GM23338 (cell line): ENCODE measurements at regions not wholly inside any gene's neighbourhood (a gene's known extent, or its start where the extent isn't known, plus 50 kb on each side); places are given as distances from the start of the nearest gene placed in this dataset.

ENCODE experiments used
- ATAC-seq: fragments of 200-7000 bp; cut with Tn5 transposase; 3 replicates; pipeline ENCODE4 v1.9.1; 2020
- DNase-seq: peaks from one replicate; pipeline ENCODE4 v3.0.0-alpha.2; 2015; ENCODE audit warnings: low spot score
- H2AFZ ChIP-seq: fragments of 200-600 bp; sonication (generic); 2 replicates; pipeline ENCODE4 v1.8.0; 2016; ENCODE audit warnings: antibody characterized with exemption, mild to moderate bottlenecking, moderate library complexity
- H3F3A ChIP-seq: fragments of 200-600 bp; sonication (generic); replicated peaks from 2 replicates; pipeline ENCODE4 v1.8.0; 2017; ENCODE audit warnings: antibody characterized with exemption, mixed run types, low read depth
- H3K27ac ChIP-seq: fragments of 200-600 bp; sonication (generic); 2 replicates; pipeline ENCODE4 v1.6.1; 2016; ENCODE audit warnings: low read depth
- H3K27me3 ChIP-seq: fragments of 200-600 bp; sonication (generic); 2 replicates; pipeline ENCODE4 v1.8.0; 2016; ENCODE audit warnings: mild to moderate bottlenecking, mixed run types, moderate library complexity; ENCODE audit not compliant: insufficient read depth
- H3K36me3 ChIP-seq: fragments of 200-600 bp; sonication (generic); 2 replicates; pipeline ENCODE4 v1.8.0; 2016; ENCODE audit warnings: mild to moderate bottlenecking; ENCODE audit not compliant: insufficient read depth
- H3K4me1 ChIP-seq: fragments of 200-600 bp; sonication (generic); 2 replicates; pipeline ENCODE4 v1.8.0; 2016; ENCODE audit warnings: mild to moderate bottlenecking, moderate library complexity; ENCODE audit not compliant: insufficient read depth
- H3K4me2 ChIP-seq: fragments of 200-600 bp; sonication (generic); 2 replicates; pipeline ENCODE4 v1.7.1; 2017; ENCODE audit warnings: mixed run types
- H3K4me3 ChIP-seq: fragments of 200-600 bp; sonication (generic); 2 replicates; pipeline ENCODE4 v1.6.1; 2016; ENCODE audit warnings: mixed run types
- H3K79me2 ChIP-seq: fragments of 200-600 bp; sonication (generic); replicated peaks from 2 replicates; pipeline ENCODE4 v1.8.0; 2017; ENCODE audit warnings: mild to moderate bottlenecking; ENCODE audit not compliant: insufficient read depth
- H3K9me2 ChIP-seq: fragments of 200-600 bp; sonication (generic); 2 replicates; pipeline ENCODE4 v1.8.0; 2017; ENCODE audit not compliant: insufficient read depth
- H4K20me1 ChIP-seq: fragments of 200-600 bp; sonication (generic); replicated peaks from 2 replicates; pipeline ENCODE4 v1.8.0; 2017; ENCODE audit warnings: mild to moderate bottlenecking; ENCODE audit not compliant: insufficient read depth
- H3K27ac Mint-ChIP-seq: 2 replicates; pipeline ENCODE4 v1.8.0; 2020; ENCODE audit warnings: inconsistent platforms, mild to moderate bottlenecking, moderate library complexity, mixed read lengths
- H3K27me3 Mint-ChIP-seq: 3 replicates; pipeline ENCODE4 v1.8.0; 2022; ENCODE audit warnings: low read depth, mild to moderate bottlenecking, moderate library complexity, mixed read lengths, inconsistent platforms; ENCODE audit not compliant: insufficient read depth, poor library complexity
- H3K36me3 Mint-ChIP-seq: 3 replicates; pipeline ENCODE4 v1.8.0; 2021; ENCODE audit warnings: low read depth, mild to moderate bottlenecking, inconsistent platforms, moderate library complexity, mixed read lengths
- H3K4me1 Mint-ChIP-seq: 3 replicates; pipeline ENCODE4 v1.8.0; 2020; ENCODE audit warnings: mild to moderate bottlenecking, inconsistent platforms, mixed read lengths
- H3K4me3 Mint-ChIP-seq: 3 replicates; pipeline ENCODE4 v1.8.0; 2021; ENCODE audit warnings: moderate library complexity, mild to moderate bottlenecking, inconsistent platforms, mixed read lengths
- H3K9me3 Mint-ChIP-seq: 3 replicates; pipeline ENCODE4 v1.8.0; 2020; ENCODE audit warnings: moderate library complexity, mild to moderate bottlenecking, inconsistent platforms, mixed read lengths
- CREB1 ChIP-seq: fragments of 250-450 bp; sonication (Bioruptor Pico); IDR thresholded peaks from 2 replicates; pipeline ENCODE4 v1.5.0; 2020; ENCODE audit warnings: low read depth, mild to moderate bottlenecking, moderate library complexity
- EZH2 ChIP-seq: fragments of 200-600 bp; sonication (generic); IDR thresholded peaks from one replicate; pipeline ENCODE4 v1.8.0; 2017; ENCODE audit warnings: antibody characterized with exemption, mild to moderate bottlenecking, low read depth; ENCODE audit not compliant: unreplicated experiment
- EZH2phosphoT487 ChIP-seq: fragments of 200-600 bp; sonication (generic); IDR thresholded peaks from one replicate; pipeline ENCODE4 v1.8.1; 2018; ENCODE audit warnings: antibody characterized with exemption; ENCODE audit not compliant: unreplicated experiment
- JUNB ChIP-seq: IDR thresholded peaks from one replicate; pipeline ENCODE4 v1.6.1; 2016; ENCODE audit warnings: antibody characterized with exemption; ENCODE audit not compliant: unreplicated experiment
- NANOG ChIP-seq: IDR thresholded peaks from 2 replicates; pipeline ENCODE4 v1.6.1; 2016; ENCODE audit warnings: antibody characterized with exemption, borderline replicate concordance
- POLR2AphosphoS5 ChIP-seq: IDR thresholded peaks from 2 replicates; pipeline ENCODE4 v1.6.1; 2016; ENCODE audit warnings: antibody characterized with exemption, low read depth
- REST ChIP-seq: IDR thresholded peaks from one replicate; pipeline ENCODE4 v1.6.1; 2018; ENCODE audit warnings: antibody characterized with exemption; ENCODE audit not compliant: unreplicated experiment
- STAT1 ChIP-seq: IDR thresholded peaks from one replicate; pipeline ENCODE4 v1.6.1; 2016; ENCODE audit warnings: antibody characterized with exemption; ENCODE audit not compliant: unreplicated experiment
- ZNF114 ChIP-seq: fragments of 250-450 bp; sonication (Bioruptor Pico); IDR thresholded peaks from 2 replicates; pipeline ENCODE4 v1.5.0; 2020; ENCODE audit warnings: mild to moderate bottlenecking, moderate library complexity
- ZNF331 ChIP-seq: fragments of 250-450 bp; sonication (Bioruptor Pico); IDR thresholded peaks from 2 replicates; pipeline ENCODE4 v1.5.0; 2020; ENCODE audit warnings: low read depth, mild to moderate bottlenecking, moderate library complexity
- TF ChIP-seq, protein P1 (sequence below), 2 experiments: fragments of 200-600 bp in 1 of 2; sonication (generic) in 1 of 2; conservative IDR thresholded peaks; 2 replicates each; pipeline versions ENCODE4 v1.5.1 to v1.6.1; 2016 to 2017; ENCODE audit warnings: antibody characterized with exemption in 2 of 2, low read depth in 2 of 2, mild to moderate bottlenecking in 2 of 2, moderate library complexity in 1 of 2
- TF ChIP-seq, protein P2 (sequence below): fragments of 250-450 bp; sonication (Bioruptor Pico); IDR thresholded peaks from 2 replicates; pipeline ENCODE4 v1.5.0; 2020; ENCODE audit warnings: mild to moderate bottlenecking, moderate library complexity
- TF ChIP-seq, protein P3 (sequence below): IDR thresholded peaks from 2 replicates; pipeline ENCODE4 v1.6.1; 2016; ENCODE audit warnings: antibody characterized with exemption

- Histone ChIP-seq H3K79me2 (no peaks in the 10 kb centered on the region), H3K4me3 (no peak overlapping the region), H3K4me2 (no peak overlapping the region), H4K20me1 (no peaks in the 10 kb centered on the region), H3K4me1 (no peaks in the 10 kb centered on the region), H3K9me2 (peaks cover 5% of the 10 kb centered on the region; the same call in 1 of the 2 replicates), H3K27me3 (no peaks in the 10 kb centered on the region), H3K36me3 (no peaks in the 10 kb centered on the region), H2AFZ (no peak overlapping the region), H3K27ac (no peak overlapping the region), H3F3A (no peaks in the 10 kb centered on the region)
- Mint-ChIP-seq H3K4me3 (no peak overlapping the region), H3K9me3 (no peaks in the 10 kb centered on the region), H3K27ac (no peak overlapping the region), H3K36me3 (no peaks in the 10 kb centered on the region), H3K27me3 (peaks cover 2% of the 10 kb centered on the region), H3K4me1 (peaks cover 3% of the 10 kb centered on the region; the same call in 1 of the 3 replicates)
- ATAC-seq, result no peak
- TF ChIP-seq NANOG, result no peak
- TF ChIP-seq, protein P1, sequence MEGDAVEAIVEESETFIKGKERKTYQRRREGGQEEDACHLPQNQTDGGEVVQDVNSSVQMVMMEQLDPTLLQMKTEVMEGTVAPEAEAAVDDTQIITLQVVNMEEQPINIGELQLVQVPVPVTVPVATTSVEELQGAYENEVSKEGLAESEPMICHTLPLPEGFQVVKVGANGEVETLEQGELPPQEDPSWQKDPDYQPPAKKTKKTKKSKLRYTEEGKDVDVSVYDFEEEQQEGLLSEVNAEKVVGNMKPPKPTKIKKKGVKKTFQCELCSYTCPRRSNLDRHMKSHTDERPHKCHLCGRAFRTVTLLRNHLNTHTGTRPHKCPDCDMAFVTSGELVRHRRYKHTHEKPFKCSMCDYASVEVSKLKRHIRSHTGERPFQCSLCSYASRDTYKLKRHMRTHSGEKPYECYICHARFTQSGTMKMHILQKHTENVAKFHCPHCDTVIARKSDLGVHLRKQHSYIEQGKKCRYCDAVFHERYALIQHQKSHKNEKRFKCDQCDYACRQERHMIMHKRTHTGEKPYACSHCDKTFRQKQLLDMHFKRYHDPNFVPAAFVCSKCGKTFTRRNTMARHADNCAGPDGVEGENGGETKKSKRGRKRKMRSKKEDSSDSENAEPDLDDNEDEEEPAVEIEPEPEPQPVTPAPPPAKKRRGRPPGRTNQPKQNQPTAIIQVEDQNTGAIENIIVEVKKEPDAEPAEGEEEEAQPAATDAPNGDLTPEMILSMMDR (conservative IDR thresholded peaks at IDR 0.05; ENCODE audit: low read depth in 2 of 2), result no peak
- TF ChIP-seq EZH2phosphoT487, result no peak
- no peak for TF ChIP-seq CREB1
- TF ChIP-seq EZH2, result no peak
- TF ChIP-seq REST, result no peak
- no peak for TF ChIP-seq JUNB
- TF ChIP-seq, protein P2, sequence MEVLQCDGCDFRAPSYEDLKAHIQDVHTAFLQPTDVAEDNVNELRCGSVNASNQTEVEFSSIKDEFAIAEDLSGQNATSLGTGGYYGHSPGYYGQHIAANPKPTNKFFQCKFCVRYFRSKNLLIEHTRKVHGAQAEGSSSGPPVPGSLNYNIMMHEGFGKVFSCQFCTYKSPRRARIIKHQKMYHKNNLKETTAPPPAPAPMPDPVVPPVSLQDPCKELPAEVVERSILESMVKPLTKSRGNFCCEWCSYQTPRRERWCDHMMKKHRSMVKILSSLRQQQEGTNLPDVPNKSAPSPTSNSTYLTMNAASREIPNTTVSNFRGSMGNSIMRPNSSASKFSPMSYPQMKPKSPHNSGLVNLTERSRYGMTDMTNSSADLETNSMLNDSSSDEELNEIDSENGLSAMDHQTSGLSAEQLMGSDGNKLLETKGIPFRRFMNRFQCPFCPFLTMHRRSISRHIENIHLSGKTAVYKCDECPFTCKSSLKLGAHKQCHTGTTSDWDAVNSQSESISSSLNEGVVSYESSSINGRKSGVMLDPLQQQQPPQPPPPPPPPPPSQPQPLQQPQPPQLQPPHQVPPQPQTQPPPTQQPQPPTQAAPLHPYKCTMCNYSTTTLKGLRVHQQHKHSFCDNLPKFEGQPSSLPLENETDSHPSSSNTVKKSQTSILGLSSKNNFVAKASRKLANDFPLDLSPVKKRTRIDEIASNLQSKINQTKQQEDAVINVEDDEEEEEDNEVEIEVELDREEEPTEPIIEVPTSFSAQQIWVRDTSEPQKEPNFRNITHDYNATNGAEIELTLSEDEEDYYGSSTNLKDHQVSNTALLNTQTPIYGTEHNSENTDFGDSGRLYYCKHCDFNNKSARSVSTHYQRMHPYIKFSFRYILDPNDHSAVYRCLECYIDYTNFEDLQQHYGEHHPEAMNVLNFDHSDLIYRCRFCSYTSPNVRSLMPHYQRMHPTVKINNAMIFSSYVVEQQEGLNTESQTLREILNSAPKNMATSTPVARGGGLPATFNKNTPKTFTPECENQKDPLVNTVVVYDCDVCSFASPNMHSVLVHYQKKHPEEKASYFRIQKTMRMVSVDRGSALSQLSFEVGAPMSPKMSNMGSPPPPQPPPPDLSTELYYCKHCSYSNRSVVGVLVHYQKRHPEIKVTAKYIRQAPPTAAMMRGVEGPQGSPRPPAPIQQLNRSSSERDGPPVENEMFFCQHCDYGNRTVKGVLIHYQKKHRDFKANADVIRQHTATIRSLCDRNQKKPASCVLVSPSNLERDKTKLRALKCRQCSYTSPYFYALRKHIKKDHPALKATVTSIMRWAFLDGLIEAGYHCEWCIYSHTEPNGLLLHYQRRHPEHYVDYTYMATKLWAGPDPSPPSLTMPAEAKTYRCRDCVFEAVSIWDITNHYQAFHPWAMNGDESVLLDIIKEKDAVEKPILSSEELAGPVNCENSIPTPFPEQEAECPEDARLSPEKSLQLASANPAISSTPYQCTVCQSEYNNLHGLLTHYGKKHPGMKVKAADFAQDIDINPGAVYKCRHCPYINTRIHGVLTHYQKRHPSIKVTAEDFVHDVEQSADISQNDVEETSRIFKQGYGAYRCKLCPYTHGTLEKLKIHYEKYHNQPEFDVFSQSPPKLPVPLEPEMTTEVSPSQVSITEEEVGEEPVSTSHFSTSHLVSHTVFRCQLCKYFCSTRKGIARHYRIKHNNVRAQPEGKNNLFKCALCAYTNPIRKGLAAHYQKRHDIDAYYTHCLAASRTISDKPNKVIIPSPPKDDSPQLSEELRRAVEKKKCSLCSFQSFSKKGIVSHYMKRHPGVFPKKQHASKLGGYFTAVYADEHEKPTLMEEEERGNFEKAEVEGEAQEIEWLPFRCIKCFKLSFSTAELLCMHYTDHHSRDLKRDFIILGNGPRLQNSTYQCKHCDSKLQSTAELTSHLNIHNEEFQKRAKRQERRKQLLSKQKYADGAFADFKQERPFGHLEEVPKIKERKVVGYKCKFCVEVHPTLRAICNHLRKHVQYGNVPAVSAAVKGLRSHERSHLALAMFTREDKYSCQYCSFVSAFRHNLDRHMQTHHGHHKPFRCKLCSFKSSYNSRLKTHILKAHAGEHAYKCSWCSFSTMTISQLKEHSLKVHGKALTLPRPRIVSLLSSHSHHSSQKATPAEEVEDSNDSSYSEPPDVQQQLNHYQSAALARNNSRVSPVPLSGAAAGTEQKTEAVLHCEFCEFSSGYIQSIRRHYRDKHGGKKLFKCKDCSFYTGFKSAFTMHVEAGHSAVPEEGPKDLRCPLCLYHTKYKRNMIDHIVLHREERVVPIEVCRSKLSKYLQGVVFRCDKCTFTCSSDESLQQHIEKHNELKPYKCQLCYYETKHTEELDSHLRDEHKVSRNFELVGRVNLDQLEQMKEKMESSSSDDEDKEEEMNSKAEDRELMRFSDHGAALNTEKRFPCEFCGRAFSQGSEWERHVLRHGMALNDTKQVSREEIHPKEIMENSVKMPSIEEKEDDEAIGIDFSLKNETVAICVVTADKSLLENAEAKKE, result no peak
- TF ChIP-seq POLR2AphosphoS5, result no peak
- TF ChIP-seq, protein P3, sequence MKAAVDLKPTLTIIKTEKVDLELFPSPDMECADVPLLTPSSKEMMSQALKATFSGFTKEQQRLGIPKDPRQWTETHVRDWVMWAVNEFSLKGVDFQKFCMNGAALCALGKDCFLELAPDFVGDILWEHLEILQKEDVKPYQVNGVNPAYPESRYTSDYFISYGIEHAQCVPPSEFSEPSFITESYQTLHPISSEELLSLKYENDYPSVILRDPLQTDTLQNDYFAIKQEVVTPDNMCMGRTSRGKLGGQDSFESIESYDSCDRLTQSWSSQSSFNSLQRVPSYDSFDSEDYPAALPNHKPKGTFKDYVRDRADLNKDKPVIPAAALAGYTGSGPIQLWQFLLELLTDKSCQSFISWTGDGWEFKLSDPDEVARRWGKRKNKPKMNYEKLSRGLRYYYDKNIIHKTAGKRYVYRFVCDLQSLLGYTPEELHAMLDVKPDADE, result no peak
- no peak for TF ChIP-seq ZNF331 (CRISPR knock-in tag)
- TF ChIP-seq ZNF114, result no peak
- TF ChIP-seq STAT1, result no peak
- no peak for DNase-seq
These were observed 154.1 kb upstream of the SGK1 start for GRCh38 chr6:134472046-134472445.
